Liver (tissue), 8 donors: ENCODE measurements at regions not wholly inside any gene's neighbourhood (a gene's known extent, or its start where the extent isn't known, plus 50 kb on each side); places are given as distances from the start of the nearest gene placed in this dataset.

Source experiments
- DNase-seq: peaks from one replicate; pipeline ENCODE4 v3.0.0-alpha.2; 2017; ENCODE audit warnings: low spot score
- H3K27ac ChIP-seq, 2 donors: one replicate each; pipeline ENCODE4 v1.7.0; 2013; ENCODE audit warnings: inconsistent platforms in 2 of 2, low read length in 2 of 2, control low read depth in 1 of 2, low read depth in 1 of 2, mild to moderate bottlenecking in 1 of 2
- H3K27me3 ChIP-seq, 4 donors: one replicate each; pipeline versions ENCODE4 v1.6.1 to v1.7.0; 2013; ENCODE audit warnings: low read length in 3 of 4, inconsistent platforms in 1 of 4, mild to moderate bottlenecking in 1 of 4, moderate library complexity in 1 of 4; ENCODE audit not compliant: control insufficient read depth in 4 of 4, insufficient read depth in 4 of 4
- H3K36me3 ChIP-seq, 4 donors: one replicate each; pipeline versions ENCODE4 v1.6.1 to v1.7.0; 2013; ENCODE audit warnings: low read length in 3 of 4, mild to moderate bottlenecking in 3 of 4, low read depth in 1 of 4, moderate library complexity in 1 of 4; ENCODE audit not compliant: control insufficient read depth in 4 of 4, insufficient read depth in 3 of 4
- H3K4me1 ChIP-seq, 4 donors: one replicate each; pipeline versions ENCODE4 v1.6.1 to v1.7.0; 2013; ENCODE audit warnings: low read length in 3 of 4, mild to moderate bottlenecking in 3 of 4, moderate library complexity in 1 of 4; ENCODE audit not compliant: control insufficient read depth in 4 of 4, insufficient read depth in 4 of 4
- H3K4me3 ChIP-seq, 3 donors: one replicate each; pipeline versions ENCODE4 v1.6.1 to v1.7.0; 2013; ENCODE audit warnings: low read length in 3 of 3, control low read depth in 1 of 3, low read depth in 1 of 3, mild to moderate bottlenecking in 1 of 3
- H3K9ac ChIP-seq, 2 donors: one replicate each; pipeline ENCODE4 v1.7.0; 2013; ENCODE audit warnings: low read length in 2 of 2, mild to moderate bottlenecking in 2 of 2, moderate library complexity in 2 of 2, control low read depth in 1 of 2, low read depth in 1 of 2
- H3K9me3 ChIP-seq, 4 donors: one replicate each; pipeline versions ENCODE4 v1.6.1 to v1.7.0; 2013; ENCODE audit warnings: low read length in 3 of 4; ENCODE audit not compliant: control insufficient read depth in 4 of 4
- ATF3 ChIP-seq: IDR thresholded peaks from 2 replicates; pipeline ENCODE4 v1.6.1; 2016; ENCODE audit warnings: antibody characterized with exemption
- CTCF ChIP-seq: fragments of 150-350 bp; IDR thresholded peaks from 2 replicates; pipeline ENCODE4 v1.5.1; 2017; ENCODE audit warnings: improper control_type of control experiment, low read depth, low read length; ENCODE audit not compliant: missing input control
- EGR1 ChIP-seq, 2 donors: IDR thresholded peaks; 2 replicates each; pipeline ENCODE4 v1.6.1; 2016 to 2018; ENCODE audit warnings: antibody characterized with exemption in 2 of 2, low read depth in 2 of 2
- FOXA2 ChIP-seq: IDR thresholded peaks from 2 replicates; pipeline ENCODE4 v1.6.1; 2016; ENCODE audit warnings: antibody characterized with exemption
- GABPA ChIP-seq, 2 donors: IDR thresholded peaks in 1 of 2; conservative IDR thresholded peaks in 1 of 2; 2 replicates each; pipeline ENCODE4 v1.6.1; 2016; ENCODE audit warnings: antibody characterized with exemption in 2 of 2, mild to moderate bottlenecking in 1 of 2, moderate library complexity in 1 of 2
- HNF4G ChIP-seq: IDR thresholded peaks from 2 replicates; pipeline ENCODE4 v1.6.1; 2016; ENCODE audit warnings: antibody characterized with exemption
- JUND ChIP-seq, 2 donors: IDR thresholded peaks; 2 replicates each; pipeline ENCODE4 v1.6.1; 2016; ENCODE audit warnings: antibody characterized with exemption in 2 of 2
- MAX ChIP-seq: IDR thresholded peaks from 2 replicates; pipeline ENCODE4 v1.6.1; 2016; ENCODE audit warnings: antibody characterized with exemption
- NR2F2 ChIP-seq: IDR thresholded peaks from 2 replicates; pipeline ENCODE4 v1.6.1; 2016; ENCODE audit warnings: antibody characterized with exemption
- REST ChIP-seq: IDR thresholded peaks from 2 replicates; pipeline ENCODE4 v1.6.1; 2016; ENCODE audit warnings: antibody characterized with exemption, mild to moderate bottlenecking
- RXRA ChIP-seq, 2 donors: IDR thresholded peaks; 2 replicates each; pipeline ENCODE4 v1.6.1; 2017 to 2018; ENCODE audit warnings: antibody characterized with exemption in 2 of 2, mild to moderate bottlenecking in 1 of 2
- SP1 ChIP-seq: IDR thresholded peaks from 2 replicates; pipeline ENCODE4 v1.6.1; 2018; ENCODE audit warnings: antibody characterized with exemption, mild to moderate bottlenecking
- TAF1 ChIP-seq: conservative IDR thresholded peaks from 2 replicates; pipeline ENCODE4 v1.6.1; 2016; ENCODE audit warnings: antibody characterized with exemption, mild to moderate bottlenecking
- YY1 ChIP-seq: IDR thresholded peaks from 2 replicates; pipeline ENCODE4 v1.6.1; 2016; ENCODE audit warnings: antibody characterized with exemption, mild to moderate bottlenecking
- WGBS: extraction: QIAGEN DNeasy Blood & Tissue Kit; methylation state at CpG from one replicate; pipeline ENCODE4 v1.1.7; 2013; 5-methylcytosine and 5-hydroxymethylcytosine counted together
- donor health status: healthy.
- donor health status: healthy.
- donor health status: healthy.
- donor health status: healthy.
- donor health status: healthy.

- H3K4me1 ChIP-seq, result no peaks in the 10 kb centered on the region
- H3K36me3 ChIP-seq, result no peaks in the 10 kb centered on the region
- no peak overlapping the region for H3K9ac ChIP-seq
- DNase-seq, result no peak
- WGBS, result 80% methylated on average over 2 of the region's 2 CpGs
- TF ChIP-seq REST, result no peak
- TF ChIP-seq SP1, result no peak
- TF ChIP-seq HNF4G, result no peak
- TF ChIP-seq MAX, result no peak
- H3K27ac ChIP-seq, result no peak overlapping the region
- peaks cover 0 to 7% (median 1%) of the 10 kb centered on the region in 4 donors for H3K9me3 ChIP-seq
- H3K27me3 ChIP-seq, result no peaks in the 10 kb centered on the region
- no peak overlapping the region for H3K4me3 ChIP-seq
Observed at GRCh38 chr10:35838054-35838453, 196.0 kb upstream of the FZD8 start.

- DNase-seq, result no peak
- Histone ChIP-seq H3K27me3 (no peaks in the 10 kb centered on the region), H3K9ac (no peak overlapping the region), H3K4me1 (no peaks in the 10 kb centered on the region), H3K27ac (no peak overlapping the region), H3K4me3 (no peak overlapping the region), H3K9me3 (peaks cover 0 to 6% (median 0%) of the 10 kb centered on the region in 4 donors), H3K36me3 (no peaks in the 10 kb centered on the region)
- TF ChIP-seq SP1 (no peak), YY1 (no peak), RXRA (IDR thresholded peaks at IDR 0.05) (no peak), HNF4G (no peak), GABPA (IDR thresholded peaks at IDR 0.05 in 1 of 2, conservative IDR thresholded peaks at IDR 0.05 in 1 of 2) (no peak), MAX (no peak), NR2F2 (no peak)
- 96% methylated on average over 3 of the region's 3 CpGs for WGBS
Observed at GRCh38 chr10:35835545-35835944, 193.4 kb upstream of the FZD8 start.

- Histone ChIP-seq H3K4me3 (no peak overlapping the region), H3K9ac (no peak overlapping the region), H3K27me3 (no peaks in the 10 kb centered on the region), H3K27ac (no peak overlapping the region), H3K9me3 (peaks cover 0 to 2% (median 0%) of the 10 kb centered on the region in 4 donors), H3K4me1 (no peaks in the 10 kb centered on the region), H3K36me3 (no peaks in the 10 kb centered on the region)
- TF ChIP-seq EGR1 (IDR thresholded peaks at IDR 0.05; ENCODE audit: low read depth in 2 of 2), result no peak
- TF ChIP-seq JUND (IDR thresholded peaks at IDR 0.05), result no peak
- no peak for TF ChIP-seq ATF3
- no peak for TF ChIP-seq FOXA2
- TF ChIP-seq SP1, result no peak
- no peak for TF ChIP-seq MAX
- TF ChIP-seq GABPA (IDR thresholded peaks at IDR 0.05 in 1 of 2, conservative IDR thresholded peaks at IDR 0.05 in 1 of 2), result no peak
- TF ChIP-seq REST, result no peak
- no peak for TF ChIP-seq TAF1
- no peak for TF ChIP-seq CTCF
- DNase-seq, result no peak
- 93% methylated on average over 10 of the region's 10 CpGs for WGBS
Observed at GRCh38 chr10:35834877-35835494, 192.9 kb upstream of the FZD8 start.
